Heart right ventricle (tissue), 16 donors: ENCODE measurements at regions not wholly inside any gene's neighbourhood (a gene's known extent, or its start where the extent isn't known, plus 50 kb on each side); places are given as distances from the start of the nearest gene placed in this dataset.

Experiments
- ATAC-seq, 8 donors: fragments of 200-7000 bp; cut with Tn5 transposase; one replicate each; pipeline ENCODE4 v1.9.1; 2020; ENCODE audit warnings: mild to moderate bottlenecking in 8 of 8, moderate library complexity in 8 of 8, moderate number of reproducible peaks in 1 of 8
- DNase-seq, 2 donors: peaks; one replicate each; pipeline ENCODE4 v3.0.0-alpha.2; 2020
- H3K27ac ChIP-seq, 10 donors: fragments of 200-600 bp; sonication (generic) in 2 of 10; one replicate each; pipeline versions ENCODE4 v1.5.0 to v1.8.0; 2020 to 2022; ENCODE audit warnings: mild to moderate bottlenecking in 3 of 10
- H3K27me3 ChIP-seq, 7 donors: fragments of 200-600 bp; one replicate each; pipeline ENCODE4 v1.8.0; 2021 to 2022; ENCODE audit warnings: mild to moderate bottlenecking in 2 of 7
- H3K36me3 ChIP-seq, 9 donors: fragments of 200-600 bp; sonication (generic) in 1 of 9; one replicate each; pipeline versions ENCODE4 v1.5.0 to v1.8.0; 2020 to 2022; ENCODE audit warnings: mild to moderate bottlenecking in 2 of 9
- H3K4me1 ChIP-seq, 9 donors: fragments of 200-600 bp; sonication (generic) in 1 of 9; one replicate each; pipeline versions ENCODE4 v1.5.0 to v1.8.0; 2020 to 2022; ENCODE audit warnings: mild to moderate bottlenecking in 4 of 9
- H3K4me3 ChIP-seq, 10 donors: fragments of 200-600 bp; sonication (generic) in 2 of 10; one replicate each; pipeline versions ENCODE4 v1.5.0 to v1.8.0; 2020 to 2022; ENCODE audit warnings: mild to moderate bottlenecking in 7 of 10, moderate library complexity in 2 of 10
- H3K9me3 ChIP-seq, 11 donors: fragments of 200-600 bp in 10 of 11; sonication (generic) in 2 of 11; one replicate each; pipeline versions ENCODE4 v1.5.0 to v1.8.0; 2013 to 2022; ENCODE audit warnings: mild to moderate bottlenecking in 2 of 11, control low read depth in 1 of 11, moderate library complexity in 1 of 11
- WGBS, 2 donors: extraction: QIAGEN DNeasy Blood & Tissue Kit; methylation state at CpG; one replicate each; pipeline ENCODE4 v1.1.7; 2013; ENCODE audit warnings: inconsistent platforms in 1 of 2; 5-methylcytosine and 5-hydroxymethylcytosine counted together
- intact Hi-C, 10 donors: fragments of 100-400 bp; cut with DNase I; formaldehyde crosslinking; loops; one replicate each; pipeline versions ENCODE4 v1.11.1 to v1.14.2; 2022
- TF ChIP-seq, protein P1 (sequence below), 9 donors: fragments of 200-600 bp; sonication (generic) in 2 of 9; IDR thresholded peaks; one replicate each; pipeline versions ENCODE4 v1.5.0 to v1.8.0; 2021 to 2022; ENCODE audit warnings: antibody characterized with exemption in 9 of 9, mild to moderate bottlenecking in 5 of 9, moderate library complexity in 1 of 9
- donor health status: Arrhythmogenic right ventricular cardiomyopathy.
- donor health status: ischemic (EF 13 %, LVEDD 7.1; RV severe dilation, severe dysfunction).
- donor health status: healthy with polysubstance abuse.
- donor health status: DM: no; HTN: yes; CAD: no.
- donor health status: DM: no; HTN: no; CAD: no.
- donor health status: ischemic (EF 25% LVEDD 6.9; RV normal size, moderate dysfunction).
- donor health status: ischemic (EF 25% LVEDD 5.7; RV mildly dilated, moderate dysfunction).
- donor health status: healthy.
- donor health status: DM: yes; HTN: yes; CAD: no.
- donor health status: Ischemic cardiomyopathy.
- donor health status: ischemic (EF 35%, LVEDD 5.7; RV mildly dilated, moderate dysfunction).
- donor health status: nonischemic (EF 11% LVEDD 7.7; RV severe dilation, severe dysfunction).
- donor health status: DM: yes; HTN: yes; CAD: no.
- donor health status: PGD.
- donor health status: ischemic (EF 29% LVEDD 5.4; RV normal size, mild dysfunction).
- donor health status: nonischemic (EF 23%, LVEDD 6.1; RV moderate dilation, normal function).

DNA sequence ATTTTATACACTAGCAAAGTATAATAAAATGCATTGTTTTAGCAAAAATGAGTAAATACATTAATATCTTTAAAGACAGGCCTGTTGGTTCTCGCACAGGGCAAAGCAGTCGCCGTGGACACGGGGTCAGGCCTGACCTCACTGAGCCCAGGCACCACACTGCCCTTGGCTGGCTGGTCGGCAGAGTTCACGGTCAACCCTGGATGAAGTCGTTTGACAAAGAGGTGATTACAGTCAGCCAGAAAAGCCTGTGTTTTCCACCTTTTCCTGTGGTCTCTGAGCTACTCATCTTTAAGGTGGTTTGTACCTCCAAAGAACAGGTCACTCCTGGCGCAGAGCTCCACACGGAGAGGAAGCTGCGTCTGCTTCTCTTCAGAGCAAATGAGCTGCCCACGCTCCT lies 191.5 kb downstream of the DLL1 start:
- DNase-seq: peak in 1 of 2 donors; percentile 0
- intact Hi-C loops: no loop called here

GRCh38 chr6:170098428-170099170 lies 192.3 kb downstream of the DLL1 start:
- H3K36me3 ChIP-seq: no peaks in the 10 kb centered on the region
- 92 to 93% methylated on average over 37 of the region's 37 CpGs for WGBS, 2 donors
- intact Hi-C loops: no loop called here
- H3K4me1 ChIP-seq: peaks cover 0 to 28% (median 17%) of the 10 kb centered on the region in 9 donors
- TF ChIP-seq, protein P1, sequence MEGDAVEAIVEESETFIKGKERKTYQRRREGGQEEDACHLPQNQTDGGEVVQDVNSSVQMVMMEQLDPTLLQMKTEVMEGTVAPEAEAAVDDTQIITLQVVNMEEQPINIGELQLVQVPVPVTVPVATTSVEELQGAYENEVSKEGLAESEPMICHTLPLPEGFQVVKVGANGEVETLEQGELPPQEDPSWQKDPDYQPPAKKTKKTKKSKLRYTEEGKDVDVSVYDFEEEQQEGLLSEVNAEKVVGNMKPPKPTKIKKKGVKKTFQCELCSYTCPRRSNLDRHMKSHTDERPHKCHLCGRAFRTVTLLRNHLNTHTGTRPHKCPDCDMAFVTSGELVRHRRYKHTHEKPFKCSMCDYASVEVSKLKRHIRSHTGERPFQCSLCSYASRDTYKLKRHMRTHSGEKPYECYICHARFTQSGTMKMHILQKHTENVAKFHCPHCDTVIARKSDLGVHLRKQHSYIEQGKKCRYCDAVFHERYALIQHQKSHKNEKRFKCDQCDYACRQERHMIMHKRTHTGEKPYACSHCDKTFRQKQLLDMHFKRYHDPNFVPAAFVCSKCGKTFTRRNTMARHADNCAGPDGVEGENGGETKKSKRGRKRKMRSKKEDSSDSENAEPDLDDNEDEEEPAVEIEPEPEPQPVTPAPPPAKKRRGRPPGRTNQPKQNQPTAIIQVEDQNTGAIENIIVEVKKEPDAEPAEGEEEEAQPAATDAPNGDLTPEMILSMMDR (IDR thresholded peaks at IDR 0.05): no peak
- H3K4me3 ChIP-seq: no peak overlapping the region
- no peaks in the 10 kb centered on the region for H3K9me3 ChIP-seq
- DNase-seq (peak in 1 of 2 donors; percentile 0), ATAC-seq (no peak)
- H3K27me3 ChIP-seq: peaks cover 0 to 4% (median 0%) of the 10 kb centered on the region in 7 donors
- H3K27ac ChIP-seq: no peak overlapping the region

More for the DNA sequence above, 191.5 kb downstream of the DLL1 start:
- no peak overlapping the region for H3K4me3 ChIP-seq
- no peak overlapping the region for H3K27ac ChIP-seq
- ATAC-seq: no peak
- WGBS, 2 donors: 90 to 91% methylated on average over 11 of the region's 11 CpGs
- TF ChIP-seq, protein P1 (IDR thresholded peaks at IDR 0.05): no peak
- H3K4me1 ChIP-seq: peaks cover 0 to 28% (median 17%) of the 10 kb centered on the region in 9 donors
- H3K9me3 ChIP-seq: no peaks in the 10 kb centered on the region
- H3K27me3 ChIP-seq: peaks cover 0 to 3% (median 0%) of the 10 kb centered on the region in 7 donors
- H3K36me3 ChIP-seq: no peaks in the 10 kb centered on the region

GRCh38 chr6:170097505-170098427 lies 193.1 kb downstream of the DLL1 start:
- TF ChIP-seq, protein P1 (IDR thresholded peaks at IDR 0.05): no peak

DNA sequence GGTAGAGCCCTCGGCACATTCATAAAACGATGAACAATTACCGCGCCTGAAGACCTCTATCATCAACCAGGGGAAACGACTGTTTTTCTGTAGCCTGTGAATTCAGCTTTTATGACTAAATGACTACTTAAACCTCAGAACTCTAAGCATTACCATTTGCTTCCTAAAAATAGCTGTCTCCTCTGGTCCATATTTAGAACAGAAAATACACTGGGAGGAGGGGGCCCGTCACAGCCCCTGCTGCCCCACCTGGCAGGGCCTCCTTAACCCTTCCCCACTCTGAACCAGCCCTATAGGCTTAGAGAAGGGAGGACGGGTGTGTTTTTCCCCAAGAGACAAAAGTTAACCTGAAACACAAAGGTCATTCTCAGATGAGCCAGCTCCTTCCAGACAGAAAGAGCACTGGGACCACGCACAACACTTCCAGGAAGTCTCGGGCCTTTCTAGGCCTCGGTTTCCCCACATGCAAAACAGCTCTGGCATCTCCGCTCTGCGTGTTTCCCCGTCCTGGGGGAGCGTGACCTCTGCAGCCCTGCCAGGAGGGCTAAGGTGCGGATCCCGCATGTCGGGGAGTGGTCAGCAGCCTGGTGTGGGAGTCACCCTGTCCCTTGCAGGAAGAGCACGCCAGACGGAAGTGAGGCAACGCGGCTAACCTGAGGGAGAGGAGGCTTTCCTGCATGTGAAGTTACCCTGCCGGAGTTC lies 193.9 kb downstream of the DLL1 start:
- Histone ChIP-seq H3K9me3 (no peaks in the 10 kb centered on the region), H3K36me3 (no peaks in the 10 kb centered on the region), H3K4me1 (peaks cover 0 to 28% (median 17%) of the 10 kb centered on the region in 9 donors), H3K4me3 (no peak overlapping the region), H3K27ac (no peak overlapping the region), H3K27me3 (peaks cover 0 to 8% (median 0%) of the 10 kb centered on the region in 7 donors)
- intact Hi-C loops: no loop called here
- DNase-seq (peak in 1 of 2 donors; percentile 2), ATAC-seq (peak in 3 of 8 donors; percentile 34 to 57 (median 42))
- TF ChIP-seq, protein P1 (IDR thresholded peaks at IDR 0.05): no peak
- 50 to 56% methylated on average over 22 of the region's 22 CpGs for WGBS, 2 donors

More at GRCh38 chr6:170097505-170098427, 193.1 kb downstream of the DLL1 start:
- Histone ChIP-seq H3K4me3 (no peak overlapping the region), H3K9me3 (no peaks in the 10 kb centered on the region), H3K36me3 (no peaks in the 10 kb centered on the region), H3K27me3 (peaks cover 0 to 8% (median 0%) of the 10 kb centered on the region in 7 donors), H3K4me1 (peaks cover 0 to 28% (median 17%) of the 10 kb centered on the region in 9 donors), H3K27ac (no peak overlapping the region)
- 75 to 79% methylated on average over 22 of the region's 22 CpGs for WGBS, 2 donors
- ATAC-seq: no peak
- peak in 1 of 2 donors; percentile 2 for DNase-seq
- intact Hi-C loops: no loop called here
